ENCODE measurements at regions not wholly inside any gene's neighbourhood (a gene's known extent, or its start where the extent isn't known, plus 50 kb on each side); places are given as distances from the start of the nearest gene placed in this dataset.

DNA sequence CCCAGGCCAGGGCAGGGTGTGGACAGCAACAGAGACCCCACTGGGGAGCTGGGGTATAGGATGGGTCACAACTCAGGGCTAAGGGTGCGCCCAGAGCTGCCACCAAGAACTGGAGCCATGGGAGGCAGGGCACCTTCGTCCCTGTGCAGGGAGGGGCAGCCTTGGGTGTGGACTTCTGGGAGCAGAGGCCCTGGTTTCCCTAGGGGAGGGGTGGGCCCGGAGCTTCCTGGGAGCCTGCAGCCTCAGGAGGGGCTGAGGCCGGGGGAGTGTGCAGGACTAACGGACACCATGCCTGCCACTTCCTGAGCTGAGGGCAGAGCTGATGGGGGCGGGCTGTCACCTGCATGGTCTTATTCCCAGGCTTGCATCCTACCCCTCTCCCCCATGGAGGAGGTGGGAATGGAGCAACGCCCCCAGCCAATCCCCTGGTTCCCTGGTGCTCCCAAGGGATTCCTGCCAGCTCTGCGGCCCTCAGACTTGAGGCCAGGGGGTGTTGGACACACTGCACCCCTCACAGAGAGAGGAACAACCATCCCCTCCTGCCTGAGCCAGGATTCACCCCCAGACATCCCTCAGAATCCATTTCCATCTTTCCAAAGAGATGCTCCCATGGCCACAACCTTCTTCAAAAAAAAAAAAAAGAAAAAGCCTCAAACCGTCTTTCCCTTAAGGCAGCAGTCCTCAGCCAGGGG lies 225.7 kb downstream of the CTTN start:
- Histone ChIP-seq H3K9ac (ENCODE audit: low read length) (no peak overlapping the region), H4K20me1 (ENCODE audit: insufficient read depth, low read length) (no peaks in the 10 kb centered on the region), H3K4me3 (ENCODE audit: insufficient read depth, low read depth, low read length) (no peak overlapping the region), H2AFZ (ENCODE audit: low read depth, low read length) (no peak overlapping the region), H3K36me3 (ENCODE audit: insufficient read depth, low read length) (no peaks in the 10 kb centered on the region), H3K27ac (ENCODE audit: low read depth, low read length) (no peak overlapping the region), H3K4me2 (ENCODE audit: low read length) (no peak overlapping the region), H3K27me3 (ENCODE audit: insufficient read depth, low read length) (peaks cover 4% of the 10 kb centered on the region), H3K9me3 (ENCODE audit: insufficient read depth, low read depth, low read length) (peaks cover 2% of the 10 kb centered on the region), H3K79me2 (ENCODE audit: insufficient read depth, low read length) (no peaks in the 10 kb centered on the region), H3K4me1 (ENCODE audit: insufficient read depth, low read length) (no peaks in the 10 kb centered on the region)
- FAIRE-seq: no peak
- Mint-ChIP-seq H3K4me1 (ENCODE audit: low read depth, unreplicated experiment) (no peaks in the 10 kb centered on the region), H3K27me3 (ENCODE audit: low read depth, unreplicated experiment) (peaks cover 43% of the 10 kb centered on the region), H3K27ac (ENCODE audit: unreplicated experiment) (no peak overlapping the region), H3K9me3 (ENCODE audit: unreplicated experiment) (peaks cover 2% of the 10 kb centered on the region), H3K4me3 (ENCODE audit: unreplicated experiment) (no peak overlapping the region), H3K36me3 (ENCODE audit: low read depth, unreplicated experiment) (peaks cover 4% of the 10 kb centered on the region)
- no peak for DNase-seq (ENCODE audit: low read depth)
- TF ChIP-seq, protein P1, sequence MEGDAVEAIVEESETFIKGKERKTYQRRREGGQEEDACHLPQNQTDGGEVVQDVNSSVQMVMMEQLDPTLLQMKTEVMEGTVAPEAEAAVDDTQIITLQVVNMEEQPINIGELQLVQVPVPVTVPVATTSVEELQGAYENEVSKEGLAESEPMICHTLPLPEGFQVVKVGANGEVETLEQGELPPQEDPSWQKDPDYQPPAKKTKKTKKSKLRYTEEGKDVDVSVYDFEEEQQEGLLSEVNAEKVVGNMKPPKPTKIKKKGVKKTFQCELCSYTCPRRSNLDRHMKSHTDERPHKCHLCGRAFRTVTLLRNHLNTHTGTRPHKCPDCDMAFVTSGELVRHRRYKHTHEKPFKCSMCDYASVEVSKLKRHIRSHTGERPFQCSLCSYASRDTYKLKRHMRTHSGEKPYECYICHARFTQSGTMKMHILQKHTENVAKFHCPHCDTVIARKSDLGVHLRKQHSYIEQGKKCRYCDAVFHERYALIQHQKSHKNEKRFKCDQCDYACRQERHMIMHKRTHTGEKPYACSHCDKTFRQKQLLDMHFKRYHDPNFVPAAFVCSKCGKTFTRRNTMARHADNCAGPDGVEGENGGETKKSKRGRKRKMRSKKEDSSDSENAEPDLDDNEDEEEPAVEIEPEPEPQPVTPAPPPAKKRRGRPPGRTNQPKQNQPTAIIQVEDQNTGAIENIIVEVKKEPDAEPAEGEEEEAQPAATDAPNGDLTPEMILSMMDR (IDR thresholded peaks at IDR 0.05; ENCODE audit: insufficient read depth, low read depth, low read length): no peak
- no peak for TF ChIP-seq EZH2 (IDR thresholded peaks at IDR 0.05; ENCODE audit: insufficient read depth, low read length)

DNA sequence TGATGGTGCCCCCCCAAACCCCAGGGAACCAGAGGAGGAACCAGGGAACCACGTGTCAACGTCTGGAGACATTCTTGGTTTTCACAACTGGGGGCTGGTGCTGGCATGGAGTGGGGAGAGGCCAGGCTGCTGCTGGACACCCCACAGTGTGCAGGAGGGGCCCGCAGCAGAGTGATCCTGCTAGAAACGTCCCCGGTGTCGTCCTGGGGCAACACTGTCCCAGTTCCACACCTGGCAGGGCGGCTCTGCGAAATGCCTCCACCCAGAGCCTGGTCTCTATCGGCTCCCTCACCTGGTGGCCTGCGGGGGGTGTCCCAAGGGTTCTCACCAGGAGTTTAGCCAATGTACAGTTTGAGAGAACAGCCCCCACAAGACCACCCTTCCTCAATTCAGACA lies 226.3 kb downstream of the CTTN start:
- no peaks in the 10 kb centered on the region for H3K36me3 ChIP-seq (ENCODE audit: insufficient read depth, low read length)
- no peak overlapping the region for H3K9ac ChIP-seq (ENCODE audit: low read length)
- H2AFZ ChIP-seq (ENCODE audit: low read depth, low read length): no peak overlapping the region
- H3K4me1 ChIP-seq (ENCODE audit: insufficient read depth, low read length): no peaks in the 10 kb centered on the region
- Mint-ChIP-seq H3K36me3 (ENCODE audit: low read depth, unreplicated experiment) (peaks cover 4% of the 10 kb centered on the region), H3K4me1 (ENCODE audit: low read depth, unreplicated experiment) (no peaks in the 10 kb centered on the region), H3K27ac (ENCODE audit: unreplicated experiment) (no peak overlapping the region), H3K27me3 (ENCODE audit: low read depth, unreplicated experiment) (peaks cover 39% of the 10 kb centered on the region), H3K4me3 (ENCODE audit: unreplicated experiment) (no peak overlapping the region), H3K9me3 (ENCODE audit: unreplicated experiment) (peaks cover 2% of the 10 kb centered on the region)
- H3K4me3 ChIP-seq (ENCODE audit: insufficient read depth, low read depth, low read length): no peak overlapping the region
- no peaks in the 10 kb centered on the region for H3K79me2 ChIP-seq (ENCODE audit: insufficient read depth, low read length)
- no peak overlapping the region for H3K4me2 ChIP-seq (ENCODE audit: low read length)
- no peak overlapping the region for H3K27ac ChIP-seq (ENCODE audit: low read depth, low read length)
- DNase-seq (ENCODE audit: low read depth): no peak
- peaks cover 4% of the 10 kb centered on the region for H3K27me3 ChIP-seq (ENCODE audit: insufficient read depth, low read length)
- FAIRE-seq: no peak
- no peaks in the 10 kb centered on the region for H4K20me1 ChIP-seq (ENCODE audit: insufficient read depth, low read length)
- peaks cover 2% of the 10 kb centered on the region for H3K9me3 ChIP-seq (ENCODE audit: insufficient read depth, low read depth, low read length)
- TF ChIP-seq, protein P1 (IDR thresholded peaks at IDR 0.05; ENCODE audit: insufficient read depth, low read depth, low read length): no peak
- no peak for TF ChIP-seq EZH2 (IDR thresholded peaks at IDR 0.05; ENCODE audit: insufficient read depth, low read length)

DNA sequence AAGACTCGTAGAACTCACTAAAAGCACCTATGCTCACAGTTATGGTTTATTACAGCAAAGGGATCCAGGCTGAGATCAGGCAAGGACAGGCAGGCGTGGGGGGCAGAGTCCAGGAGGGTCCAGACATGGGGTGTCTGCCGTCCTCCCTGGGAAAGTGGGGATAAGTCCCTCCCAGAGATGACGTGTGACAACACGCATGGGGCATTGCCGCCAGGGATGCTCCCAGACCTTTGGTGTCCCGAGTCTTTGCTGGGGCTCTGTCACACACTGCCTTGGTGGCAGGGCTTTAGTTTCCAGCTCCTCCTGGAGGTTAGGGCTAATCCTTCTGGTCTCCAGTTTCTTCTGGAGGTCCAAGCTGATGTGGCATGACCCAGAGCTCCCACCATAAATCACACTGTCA lies 226.7 kb downstream of the CTTN start:
- FAIRE-seq: no peak
- no peak overlapping the region for H3K9ac ChIP-seq (ENCODE audit: low read length)
- peaks cover 2% of the 10 kb centered on the region for H3K9me3 ChIP-seq (ENCODE audit: insufficient read depth, low read depth, low read length)
- peaks cover 34% of the 10 kb centered on the region for H3K27me3 Mint-ChIP-seq (ENCODE audit: low read depth, unreplicated experiment)
- H3K36me3 Mint-ChIP-seq (ENCODE audit: low read depth, unreplicated experiment): peaks cover 4% of the 10 kb centered on the region
- H3K27ac Mint-ChIP-seq (ENCODE audit: unreplicated experiment): no peak overlapping the region
- H4K20me1 ChIP-seq (ENCODE audit: insufficient read depth, low read length): no peaks in the 10 kb centered on the region
- DNase-seq (ENCODE audit: low read depth): no peak
- H3K27ac ChIP-seq (ENCODE audit: low read depth, low read length): no peak overlapping the region
- no peak overlapping the region for H3K4me2 ChIP-seq (ENCODE audit: low read length)
- no peak overlapping the region for H2AFZ ChIP-seq (ENCODE audit: low read depth, low read length)
- no peaks in the 10 kb centered on the region for H3K36me3 ChIP-seq (ENCODE audit: insufficient read depth, low read length)
- H3K4me1 ChIP-seq (ENCODE audit: insufficient read depth, low read length): no peaks in the 10 kb centered on the region
- H3K79me2 ChIP-seq (ENCODE audit: insufficient read depth, low read length): no peaks in the 10 kb centered on the region
- peaks cover 4% of the 10 kb centered on the region for H3K27me3 ChIP-seq (ENCODE audit: insufficient read depth, low read length)
- no peaks in the 10 kb centered on the region for H3K9me3 Mint-ChIP-seq (ENCODE audit: unreplicated experiment)
- no peak for TF ChIP-seq EZH2 (IDR thresholded peaks at IDR 0.05; ENCODE audit: insufficient read depth, low read length)
- TF ChIP-seq, protein P1 (IDR thresholded peaks at IDR 0.05; ENCODE audit: insufficient read depth, low read depth, low read length): no peak
- no peak overlapping the region for H3K4me3 ChIP-seq (ENCODE audit: insufficient read depth, low read depth, low read length)
- H3K4me1 Mint-ChIP-seq (ENCODE audit: low read depth, unreplicated experiment): no peaks in the 10 kb centered on the region
- H3K4me3 Mint-ChIP-seq (ENCODE audit: unreplicated experiment): no peak overlapping the region
